Neuronal stem cell (in vitro differentiated cells): ENCODE measurements at regions not wholly inside any gene's neighbourhood (a gene's known extent, or its start where the extent isn't known, plus 50 kb on each side); places are given as distances from the start of the nearest gene placed in this dataset.
"Not testable (repeated sequence)": the region's sequence is repeated elsewhere in the genome, so short reads cannot be mapped to it uniquely, and the experiment has no call there.

Experiments used
- DNase-seq: peaks from one replicate; pipeline ENCODE4 v3.0.0-alpha.2; 2013; ENCODE audit warnings: low spot score
- H2AFZ ChIP-seq: one replicate; pipeline ENCODE4 v1.6.1; 2013; ENCODE audit warnings: mild to moderate bottlenecking, low read length, inconsistent platforms
- H2AK5ac ChIP-seq: 2 replicates; pipeline ENCODE4 v1.6.1; 2013; ENCODE audit warnings: low read depth, mild to moderate bottlenecking, inconsistent platforms, low read length, moderate library complexity, mixed read lengths
- H2BK120ac ChIP-seq: 2 replicates; pipeline ENCODE4 v1.6.1; 2013; ENCODE audit warnings: low read depth, mild to moderate bottlenecking, inconsistent platforms, low read length, moderate library complexity, mixed read lengths
- H2BK12ac ChIP-seq: one replicate; pipeline ENCODE4 v1.6.1; 2013; ENCODE audit warnings: low read length, inconsistent platforms
- H2BK15ac ChIP-seq: 2 replicates; pipeline ENCODE4 v1.6.1; 2013; ENCODE audit warnings: mild to moderate bottlenecking, low read length, inconsistent platforms, mixed read lengths
- H2BK5ac ChIP-seq: one replicate; pipeline ENCODE4 v1.6.1; 2013; ENCODE audit warnings: inconsistent platforms, mild to moderate bottlenecking, low read length, moderate library complexity
- H3K14ac ChIP-seq: one replicate; pipeline ENCODE4 v1.6.1; 2013; ENCODE audit warnings: low read length, inconsistent platforms
- H3K18ac ChIP-seq: 2 replicates; pipeline ENCODE4 v1.6.1; 2013; ENCODE audit warnings: low read length, inconsistent platforms
- H3K23ac ChIP-seq: 2 replicates; pipeline ENCODE4 v1.6.1; 2013; ENCODE audit warnings: low read depth, mild to moderate bottlenecking, mixed read lengths, low read length, inconsistent platforms; ENCODE audit not compliant: poor library complexity
- H3K27ac ChIP-seq: replicated peaks from 3 replicates; pipeline ENCODE4 v1.5.1; 2013; ENCODE audit warnings: low read length, inconsistent platforms
- H3K27me3 ChIP-seq, 3 experiments: 2 replicates each; pipeline ENCODE4 v1.6.1; 2013; ENCODE audit warnings: low read length in 3 of 3, mild to moderate bottlenecking in 2 of 3, inconsistent platforms in 1 of 3, low read depth in 1 of 3, mixed read lengths in 1 of 3, moderate library complexity in 1 of 3; ENCODE audit not compliant: control insufficient read depth in 3 of 3, insufficient read depth in 3 of 3
- H3K36me3 ChIP-seq, 2 donors: replicated peaks in 1 of 2; 2 replicates each; pipeline ENCODE4 v1.6.1; 2013; ENCODE audit warnings: low read length in 2 of 2; ENCODE audit not compliant: control insufficient read depth in 2 of 2, insufficient read depth in 2 of 2
- H3K4ac ChIP-seq: 2 replicates; pipeline ENCODE4 v1.6.1; 2013; ENCODE audit warnings: inconsistent platforms, mild to moderate bottlenecking, low read length, moderate library complexity
- H3K4me1 ChIP-seq, 2 donors: 1 replicate in 1 of 2; 2 replicates in 1 of 2; pipeline ENCODE4 v1.6.1; 2013; ENCODE audit warnings: low read length in 2 of 2, low read depth in 1 of 2; ENCODE audit not compliant: control insufficient read depth in 2 of 2, insufficient read depth in 1 of 2
- H3K4me2 ChIP-seq: one replicate; pipeline ENCODE4 v1.6.1; 2013; ENCODE audit warnings: mild to moderate bottlenecking, low read length, inconsistent platforms; ENCODE audit not compliant: insufficient read depth, poor library complexity, severe bottlenecking
- H3K4me3 ChIP-seq, 2 donors: 2 replicates each; pipeline ENCODE4 v1.5.1; 2013; ENCODE audit warnings: low read length in 2 of 2, mild to moderate bottlenecking in 2 of 2, inconsistent platforms in 1 of 2, moderate library complexity in 1 of 2
- H3K79me1 ChIP-seq: one replicate; pipeline ENCODE4 v1.6.1; 2013; ENCODE audit warnings: low read depth, mild to moderate bottlenecking, inconsistent platforms, low read length, moderate library complexity
- H3K9ac ChIP-seq: one replicate; pipeline ENCODE4 v1.6.1; 2013; ENCODE audit warnings: mild to moderate bottlenecking, low read depth, low read length, inconsistent platforms; ENCODE audit not compliant: poor library complexity
- H3K9me3 ChIP-seq, 2 donors: replicated peaks in 1 of 2; 2 replicates each; pipeline versions ENCODE3 to v1.6.1; 2013; ENCODE audit warnings: low read length in 2 of 2, mild to moderate bottlenecking in 2 of 2, inconsistent platforms in 1 of 2, low read depth in 1 of 2, mixed read lengths in 1 of 2, moderate library complexity in 1 of 2; ENCODE audit not compliant: control insufficient read depth in 2 of 2, insufficient read depth in 1 of 2
- H4K8ac ChIP-seq: one replicate; pipeline ENCODE4 v1.6.1; 2013; ENCODE audit warnings: low read depth, mild to moderate bottlenecking, inconsistent platforms, low read length, moderate library complexity
- H4K91ac ChIP-seq: one replicate; pipeline ENCODE4 v1.6.1; 2013; ENCODE audit warnings: low read length, low read depth, mild to moderate bottlenecking, inconsistent platforms; ENCODE audit not compliant: poor library complexity
- WGBS, 2 donors: extraction: QIAGEN DNeasy Blood & Tissue Kit; methylation state at CpG; one replicate each; pipeline ENCODE4 v1.1.7; 2013; ENCODE audit warnings: missing lambda C conversion rate in 2 of 2, mixed read lengths in 1 of 2; ENCODE audit not compliant: insufficient read length in 2 of 2, insufficient replicate concordance in 1 of 2; ENCODE audit errors: extremely low coverage in 2 of 2; 5-methylcytosine and 5-hydroxymethylcytosine counted together

DNA sequence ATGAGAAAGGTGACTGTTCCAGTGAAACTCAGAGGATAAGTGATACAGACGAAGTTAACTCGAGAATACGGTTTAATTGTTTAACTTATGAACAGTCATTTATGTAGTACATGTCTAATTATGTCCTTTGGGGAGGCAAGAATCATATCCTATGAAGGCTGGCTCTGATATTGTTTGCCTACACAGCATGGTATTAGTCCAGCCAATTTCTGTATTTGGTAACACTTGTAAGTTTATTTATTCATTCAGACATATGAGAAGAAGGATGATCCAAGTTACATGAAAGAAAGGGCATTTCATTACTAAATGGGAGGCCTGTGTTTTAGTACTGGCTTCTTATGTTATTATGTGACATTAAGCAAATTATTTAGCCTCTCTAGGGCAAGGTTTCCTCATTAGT lies 199.7 kb downstream of the NNT start:
- Histone ChIP-seq H3K4ac (no peak overlapping the region), H3K14ac (no peak overlapping the region), H3K4me3 (no peak overlapping the region), H3K4me1 (no peaks in the 10 kb centered on the region), H3K23ac (no peak overlapping the region), H2AFZ (no peak overlapping the region), H3K9me3 (no peaks in the 10 kb centered on the region), H3K18ac (no peak overlapping the region), H2AK5ac (no peak overlapping the region), H3K9ac (no peak overlapping the region), H3K36me3 (no peaks in the 10 kb centered on the region), H2BK12ac (no peak overlapping the region), H2BK5ac (no peak overlapping the region), H3K4me2 (no peak overlapping the region), H3K79me1 (no peaks in the 10 kb centered on the region), H3K27me3 (no peaks in the 10 kb centered on the region), H2BK15ac (no peak overlapping the region), H2BK120ac (no peak overlapping the region), H4K8ac (no peak overlapping the region), H3K27ac (no peak overlapping the region), H4K91ac (no peak overlapping the region)
- no CpG with 5 or more reads among the region's 3 CpGs for WGBS, 2 donors
- DNase-seq, result no peak

DNA sequence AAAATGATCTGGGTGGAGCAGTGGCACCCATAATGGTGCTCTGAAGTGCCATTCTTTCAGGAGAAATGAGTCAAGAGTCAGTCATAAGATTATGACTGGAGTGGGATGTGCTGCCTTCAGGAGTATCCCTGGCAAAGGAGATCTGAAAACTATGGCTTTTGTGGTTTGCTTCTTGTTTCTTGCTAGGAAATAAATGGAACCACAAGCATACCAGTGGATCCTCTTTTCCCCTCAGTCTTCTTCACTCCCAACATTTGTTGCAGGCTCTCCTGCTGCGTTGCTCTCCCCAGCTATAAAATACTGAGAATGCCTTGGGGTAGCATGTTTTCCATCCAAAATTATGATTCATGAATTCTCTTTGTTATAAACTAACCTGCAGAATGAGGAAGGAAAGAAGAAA lies 199.1 kb downstream of the NNT start:
- H3K4me3 ChIP-seq, result no peak overlapping the region
- no peak for DNase-seq
- H4K8ac ChIP-seq, result no peak overlapping the region

DNA sequence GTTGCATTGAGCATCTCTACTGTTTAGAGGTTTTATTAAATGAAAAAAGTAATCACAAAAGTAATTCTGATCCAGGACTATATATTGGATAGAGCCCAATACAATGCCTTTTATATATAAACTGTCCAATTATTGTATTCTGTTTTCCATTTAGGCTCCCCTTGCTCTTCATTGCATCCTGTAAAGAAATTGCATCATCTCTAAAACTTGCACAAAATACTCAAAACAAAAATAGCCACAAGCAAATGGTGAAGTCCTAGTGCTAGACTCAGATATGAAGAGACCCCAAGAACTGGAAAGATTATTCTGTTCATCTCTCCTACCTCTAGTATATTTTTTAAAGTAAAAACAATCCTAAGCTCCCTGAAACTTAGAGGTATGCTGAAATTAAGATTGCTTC lies 195.8 kb downstream of the NNT start:
- no peak overlapping the region for H2AFZ ChIP-seq
- H3K27ac ChIP-seq, result no peak overlapping the region
- no peak overlapping the region for H4K8ac ChIP-seq
- H2AK5ac ChIP-seq, result no peak overlapping the region
- no peak overlapping the region for H3K23ac ChIP-seq
- DNase-seq, result no peak
- no peak overlapping the region for H3K18ac ChIP-seq
- H3K4ac ChIP-seq, result no peak overlapping the region
- H3K27me3 ChIP-seq, result no peaks in the 10 kb centered on the region
- H3K9me3 ChIP-seq, result no peaks in the 10 kb centered on the region
- H3K14ac ChIP-seq, result no peak overlapping the region
- no peak overlapping the region for H2BK12ac ChIP-seq
- H3K4me2 ChIP-seq, result no peak overlapping the region
- no peak overlapping the region for H2BK120ac ChIP-seq
- no peak overlapping the region for H4K91ac ChIP-seq
- no peaks in the 10 kb centered on the region for H3K4me1 ChIP-seq
- no peak overlapping the region for H3K4me3 ChIP-seq
- H3K9ac ChIP-seq, result no peak overlapping the region
- H2BK5ac ChIP-seq, result no peak overlapping the region
- H3K79me1 ChIP-seq, result no peaks in the 10 kb centered on the region
- no peaks in the 10 kb centered on the region for H3K36me3 ChIP-seq
- no peak overlapping the region for H2BK15ac ChIP-seq

More for the DNA sequence above, 199.1 kb downstream of the NNT start:
- H3K27me3 ChIP-seq, result no peaks in the 10 kb centered on the region
- WGBS, 2 donors, result no CpG with 5 or more reads among the region's 1 CpG
- no peak overlapping the region for H2BK15ac ChIP-seq
- H3K23ac ChIP-seq, result no peak overlapping the region
- no peak overlapping the region for H2BK12ac ChIP-seq
- no peak overlapping the region for H3K4me2 ChIP-seq
- H2BK5ac ChIP-seq, result no peak overlapping the region
- no peak overlapping the region for H2AFZ ChIP-seq
- no peaks in the 10 kb centered on the region for H3K4me1 ChIP-seq
- no peaks in the 10 kb centered on the region for H3K9me3 ChIP-seq
- no peak overlapping the region for H3K9ac ChIP-seq
- H3K4ac ChIP-seq, result no peak overlapping the region
- H2BK120ac ChIP-seq, result no peak overlapping the region
- H3K36me3 ChIP-seq, result no peaks in the 10 kb centered on the region
- H3K14ac ChIP-seq, result no peak overlapping the region
- H3K79me1 ChIP-seq, result no peaks in the 10 kb centered on the region
- no peak overlapping the region for H3K27ac ChIP-seq
- H3K18ac ChIP-seq, result no peak overlapping the region
- no peak overlapping the region for H4K91ac ChIP-seq
- no peak overlapping the region for H2AK5ac ChIP-seq

DNA sequence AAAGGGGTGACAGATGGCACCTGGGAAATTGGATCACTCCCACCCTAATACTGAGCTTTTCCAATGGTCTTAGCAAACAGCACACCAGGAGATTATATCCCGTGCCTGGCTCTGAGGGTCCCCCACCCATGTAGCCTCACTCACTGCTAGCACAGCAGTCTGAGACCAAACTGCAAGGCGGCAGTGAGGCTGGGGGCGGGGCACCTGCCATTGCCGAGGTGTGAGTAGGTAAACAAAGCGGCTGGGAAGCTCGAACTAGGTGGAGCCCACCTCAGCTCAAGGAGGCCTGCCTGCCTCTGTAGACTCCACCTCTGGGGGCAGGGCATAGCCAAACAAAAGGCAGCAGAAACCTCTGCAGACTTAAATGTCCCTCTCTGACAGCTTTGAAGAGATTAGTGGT lies 188.9 kb downstream of the NNT start:
- H3K14ac ChIP-seq, H3K36me3 ChIP-seq, H3K9me3 ChIP-seq, H2BK12ac ChIP-seq, H4K8ac ChIP-seq, H2AFZ ChIP-seq, H3K18ac ChIP-seq, H3K4ac ChIP-seq, H3K23ac ChIP-seq, H3K9ac ChIP-seq, H3K4me2 ChIP-seq, H4K91ac ChIP-seq, H2BK15ac ChIP-seq, H3K4me3 ChIP-seq, H2BK120ac ChIP-seq, H2BK5ac ChIP-seq, H3K79me1 ChIP-seq, H3K27me3 ChIP-seq, H3K27ac ChIP-seq, DNase-seq, H2AK5ac ChIP-seq, H3K4me1 ChIP-seq: not testable (repeated sequence)
- WGBS, 2 donors, result no CpG with 5 or more reads among the region's 6 CpGs
